ENCODE measurements at regions not wholly inside any gene's neighbourhood (a gene's known extent, or its start where the extent isn't known, plus 50 kb on each side); places are given as distances from the start of the nearest gene placed in this dataset.

GRCh38 chr2:58650781-58651180, 409.7 kb upstream of the FANCL start:
- TF ChIP-seq, protein P1, sequence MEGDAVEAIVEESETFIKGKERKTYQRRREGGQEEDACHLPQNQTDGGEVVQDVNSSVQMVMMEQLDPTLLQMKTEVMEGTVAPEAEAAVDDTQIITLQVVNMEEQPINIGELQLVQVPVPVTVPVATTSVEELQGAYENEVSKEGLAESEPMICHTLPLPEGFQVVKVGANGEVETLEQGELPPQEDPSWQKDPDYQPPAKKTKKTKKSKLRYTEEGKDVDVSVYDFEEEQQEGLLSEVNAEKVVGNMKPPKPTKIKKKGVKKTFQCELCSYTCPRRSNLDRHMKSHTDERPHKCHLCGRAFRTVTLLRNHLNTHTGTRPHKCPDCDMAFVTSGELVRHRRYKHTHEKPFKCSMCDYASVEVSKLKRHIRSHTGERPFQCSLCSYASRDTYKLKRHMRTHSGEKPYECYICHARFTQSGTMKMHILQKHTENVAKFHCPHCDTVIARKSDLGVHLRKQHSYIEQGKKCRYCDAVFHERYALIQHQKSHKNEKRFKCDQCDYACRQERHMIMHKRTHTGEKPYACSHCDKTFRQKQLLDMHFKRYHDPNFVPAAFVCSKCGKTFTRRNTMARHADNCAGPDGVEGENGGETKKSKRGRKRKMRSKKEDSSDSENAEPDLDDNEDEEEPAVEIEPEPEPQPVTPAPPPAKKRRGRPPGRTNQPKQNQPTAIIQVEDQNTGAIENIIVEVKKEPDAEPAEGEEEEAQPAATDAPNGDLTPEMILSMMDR (IDR thresholded peaks at IDR 0.05) = no peak
- no peak for TF ChIP-seq POLR2A (IDR thresholded peaks at IDR 0.05)
